ENCODE measurements at regions not wholly inside any gene's neighbourhood (a gene's known extent, or its start where the extent isn't known, plus 50 kb on each side); places are given as distances from the start of the nearest gene placed in this dataset.
A peak's percentile ranks its signal among the peaks of the same experiment; 100 is the strongest.
"Not testable (repeated sequence)": the region's sequence is repeated elsewhere in the genome, so short reads cannot be mapped to it uniquely, and the experiment has no call there.

DNA sequence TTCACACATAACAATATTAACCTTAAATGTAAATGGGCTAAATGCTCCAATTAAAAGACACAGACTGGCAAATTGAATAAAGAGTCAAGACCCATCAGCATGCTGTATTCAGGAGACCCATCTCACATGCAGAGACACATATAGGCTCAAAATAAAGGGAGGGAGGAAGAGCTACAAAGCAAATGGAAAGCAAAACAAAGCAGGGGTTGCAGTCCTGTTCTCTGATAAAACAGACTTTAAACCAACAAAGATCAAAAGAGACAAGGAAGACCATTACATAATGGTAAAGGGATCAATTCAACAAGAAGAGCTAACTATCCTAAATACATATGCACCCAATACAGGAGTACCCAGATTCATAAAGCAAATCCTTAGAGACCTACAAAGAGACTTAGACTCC, 78.8 kb upstream of the RREB1 start:
- H3K27me3 ChIP-seq (ENCODE audit: control insufficient read depth in 3 of 3, insufficient read depth in 3 of 3, low read length in 3 of 3); H3K4me1 ChIP-seq (ENCODE audit: control insufficient read depth in 3 of 3, insufficient read depth in 2 of 3, low read depth in 1 of 3, low read length in 2 of 3); H3K27ac ChIP-seq (ENCODE audit: low read depth in 1 of 3, low read length in 2 of 3); FAIRE-seq; H3K36me3 ChIP-seq (ENCODE audit: control insufficient read depth in 3 of 3, insufficient read depth in 2 of 3, low read depth in 1 of 3, low read length in 3 of 3); H3K9me3 ChIP-seq (ENCODE audit: control insufficient read depth in 2 of 2, insufficient read depth in 1 of 2, low read depth in 1 of 2, low read length in 1 of 2); DNase-seq; H3K4me3 ChIP-seq (ENCODE audit: low read depth in 1 of 3, low read length in 3 of 3): not testable (repeated sequence)

- 62 to 70% (median 65%) methylated on average over 4 of the region's 4 CpGs for WGBS, 3 donors
- not testable (repeated sequence) for H3K4me1 ChIP-seq (ENCODE audit: control insufficient read depth in 3 of 3, insufficient read depth in 2 of 3, low read depth in 1 of 3, low read length in 2 of 3); DNase-seq; H3K4me3 ChIP-seq (ENCODE audit: low read depth in 1 of 3, low read length in 3 of 3); H3K27me3 ChIP-seq (ENCODE audit: control insufficient read depth in 3 of 3, insufficient read depth in 3 of 3, low read length in 3 of 3); H3K9me3 ChIP-seq (ENCODE audit: control insufficient read depth in 2 of 2, insufficient read depth in 1 of 2, low read depth in 1 of 2, low read length in 1 of 2); H3K27ac ChIP-seq (ENCODE audit: low read depth in 1 of 3, low read length in 2 of 3); H3K36me3 ChIP-seq (ENCODE audit: control insufficient read depth in 3 of 3, insufficient read depth in 2 of 3, low read depth in 1 of 3, low read length in 3 of 3); FAIRE-seq
Measured at GRCh38 chr6:7030968-7031367, 76.8 kb upstream of the RREB1 start.

- Histone ChIP-seq H3K4me1 (ENCODE audit: control insufficient read depth in 3 of 3, insufficient read depth in 2 of 3, low read depth in 1 of 3, low read length in 2 of 3) (no peaks in the 10 kb centered on the region), H3K4me3 (ENCODE audit: low read depth in 1 of 3, low read length in 3 of 3) (no peak overlapping the region), H3K27me3 (ENCODE audit: control insufficient read depth in 3 of 3, insufficient read depth in 3 of 3, low read length in 3 of 3) (peaks cover 0 to 4% (median 0%) of the 10 kb centered on the region in 3 donors), H3K36me3 (ENCODE audit: control insufficient read depth in 3 of 3, insufficient read depth in 2 of 3, low read depth in 1 of 3, low read length in 3 of 3) (no peaks in the 10 kb centered on the region), H3K27ac (ENCODE audit: low read depth in 1 of 3, low read length in 2 of 3) (no peak overlapping the region), H3K9me3 (ENCODE audit: control insufficient read depth in 2 of 2, insufficient read depth in 1 of 2, low read depth in 1 of 2, low read length in 1 of 2) (no peaks in the 10 kb centered on the region)
- DNase-seq (no peak), FAIRE-seq (no peak)
- WGBS, 3 donors = 58 to 84% (median 82%) methylated on average over 5 of the region's 5 CpGs
Measured at GRCh38 chr6:7033202-7033601, 74.6 kb upstream of the RREB1 start.

GRCh38 chr6:7034055-7034454, 73.7 kb upstream of the RREB1 start:
- no peak overlapping the region for H3K27ac ChIP-seq (ENCODE audit: low read depth in 1 of 3, low read length in 2 of 3)
- WGBS, 3 donors = 75 to 93% (median 85%) methylated on average over 1 of the region's 1 CpG
- H3K27me3 ChIP-seq (ENCODE audit: control insufficient read depth in 3 of 3, insufficient read depth in 3 of 3, low read length in 3 of 3) = peaks cover 0 to 4% (median 0%) of the 10 kb centered on the region in 3 donors
- no peaks in the 10 kb centered on the region for H3K4me1 ChIP-seq (ENCODE audit: control insufficient read depth in 3 of 3, insufficient read depth in 2 of 3, low read depth in 1 of 3, low read length in 2 of 3)
- no peaks in the 10 kb centered on the region for H3K9me3 ChIP-seq (ENCODE audit: control insufficient read depth in 2 of 2, insufficient read depth in 1 of 2, low read depth in 1 of 2, low read length in 1 of 2)
- FAIRE-seq (no peak), DNase-seq (no peak)
- no peak overlapping the region for H3K4me3 ChIP-seq (ENCODE audit: low read depth in 1 of 3, low read length in 3 of 3)
- H3K36me3 ChIP-seq (ENCODE audit: control insufficient read depth in 3 of 3, insufficient read depth in 2 of 3, low read depth in 1 of 3, low read length in 3 of 3) = no peaks in the 10 kb centered on the region

- FAIRE-seq (no peak), DNase-seq (no peak)
- 66 to 72% (median 70%) methylated on average over 2 of the region's 2 CpGs for WGBS, 3 donors
- no peak overlapping the region for H3K27ac ChIP-seq (ENCODE audit: low read depth in 1 of 3, low read length in 2 of 3)
- no peaks in the 10 kb centered on the region for H3K36me3 ChIP-seq (ENCODE audit: control insufficient read depth in 3 of 3, insufficient read depth in 2 of 3, low read depth in 1 of 3, low read length in 3 of 3)
- no peaks in the 10 kb centered on the region for H3K9me3 ChIP-seq (ENCODE audit: control insufficient read depth in 2 of 2, insufficient read depth in 1 of 2, low read depth in 1 of 2, low read length in 1 of 2)
- H3K4me3 ChIP-seq (ENCODE audit: low read depth in 1 of 3, low read length in 3 of 3) = no peak overlapping the region
- H3K4me1 ChIP-seq (ENCODE audit: control insufficient read depth in 3 of 3, insufficient read depth in 2 of 3, low read depth in 1 of 3, low read length in 2 of 3) = no peaks in the 10 kb centered on the region
- H3K27me3 ChIP-seq (ENCODE audit: control insufficient read depth in 3 of 3, insufficient read depth in 3 of 3, low read length in 3 of 3) = peaks cover 0 to 4% (median 0%) of the 10 kb centered on the region in 3 donors
Measured at GRCh38 chr6:7035837-7036249, 71.9 kb upstream of the RREB1 start.

GRCh38 chr6:7041511-7042026, 66.2 kb upstream of the RREB1 start:
- FAIRE-seq = no peak
- WGBS, 3 donors = 67 to 93% (median 74%) methylated on average over 3 of the region's 3 CpGs
- H3K4me3 ChIP-seq (ENCODE audit: low read depth in 1 of 3, low read length in 3 of 3) = no peak overlapping the region

GRCh38 chr6:7042056-7042653, 65.6 kb upstream of the RREB1 start:
- no peaks in the 10 kb centered on the region for H3K36me3 ChIP-seq (ENCODE audit: control insufficient read depth in 3 of 3, insufficient read depth in 2 of 3, low read depth in 1 of 3, low read length in 3 of 3)
- H3K4me3 ChIP-seq (ENCODE audit: low read depth in 1 of 3, low read length in 3 of 3) = no peak overlapping the region
- DNase-seq (peak in 1 of 2 donors; percentile 18), FAIRE-seq (no peak)
- H3K9me3 ChIP-seq (ENCODE audit: control insufficient read depth in 2 of 2, insufficient read depth in 1 of 2, low read depth in 1 of 2, low read length in 1 of 2) = no peaks in the 10 kb centered on the region
- H3K27ac ChIP-seq (ENCODE audit: low read depth in 1 of 3, low read length in 2 of 3) = peak overlapping the region in 2 of 3 donors; percentile 24 to 81
- peaks cover 0 to 25% (median 0%) of the 10 kb centered on the region in 3 donors for H3K4me1 ChIP-seq (ENCODE audit: control insufficient read depth in 3 of 3, insufficient read depth in 2 of 3, low read depth in 1 of 3, low read length in 2 of 3)
- 46 to 54% (median 48%) methylated on average over 12 of the region's 12 CpGs for WGBS, 3 donors
- H3K27me3 ChIP-seq (ENCODE audit: control insufficient read depth in 3 of 3, insufficient read depth in 3 of 3, low read length in 3 of 3) = no peaks in the 10 kb centered on the region

More at GRCh38 chr6:7041511-7042026, 66.2 kb upstream of the RREB1 start:
- Histone ChIP-seq H3K36me3 (ENCODE audit: control insufficient read depth in 3 of 3, insufficient read depth in 2 of 3, low read depth in 1 of 3, low read length in 3 of 3) (no peaks in the 10 kb centered on the region), H3K27me3 (ENCODE audit: control insufficient read depth in 3 of 3, insufficient read depth in 3 of 3, low read length in 3 of 3) (no peaks in the 10 kb centered on the region), H3K9me3 (ENCODE audit: control insufficient read depth in 2 of 2, insufficient read depth in 1 of 2, low read depth in 1 of 2, low read length in 1 of 2) (no peaks in the 10 kb centered on the region), H3K27ac (ENCODE audit: low read depth in 1 of 3, low read length in 2 of 3) (peak overlapping the region in 1 of 3 donors; percentile 81), H3K4me1 (ENCODE audit: control insufficient read depth in 3 of 3, insufficient read depth in 2 of 3, low read depth in 1 of 3, low read length in 2 of 3) (peaks cover 0 to 25% (median 0%) of the 10 kb centered on the region in 3 donors)
- DNase-seq = no peak

- Histone ChIP-seq H3K36me3 (ENCODE audit: control insufficient read depth in 3 of 3, insufficient read depth in 2 of 3, low read depth in 1 of 3, low read length in 3 of 3) (no peaks in the 10 kb centered on the region), H3K27ac (ENCODE audit: low read depth in 1 of 3, low read length in 2 of 3) (peak overlapping the region in 2 of 3 donors; percentile 24 to 81), H3K27me3 (ENCODE audit: control insufficient read depth in 3 of 3, insufficient read depth in 3 of 3, low read length in 3 of 3) (no peaks in the 10 kb centered on the region), H3K9me3 (ENCODE audit: control insufficient read depth in 2 of 2, insufficient read depth in 1 of 2, low read depth in 1 of 2, low read length in 1 of 2) (no peaks in the 10 kb centered on the region), H3K4me3 (ENCODE audit: low read depth in 1 of 3, low read length in 3 of 3) (no peak overlapping the region), H3K4me1 (ENCODE audit: control insufficient read depth in 3 of 3, insufficient read depth in 2 of 3, low read depth in 1 of 3, low read length in 2 of 3) (peaks cover 0 to 25% (median 0%) of the 10 kb centered on the region in 3 donors)
- FAIRE-seq (no peak), DNase-seq (peak; percentile 64 to 87)
- WGBS, 3 donors = 50 to 70% (median 58%) methylated on average over 11 of the region's 11 CpGs
Measured at GRCh38 chr6:7042654-7043545, 64.9 kb upstream of the RREB1 start.

Measured in small intestine (tissue), 7 donors.